HepG2 (cell line): ENCODE measurements at regions not wholly inside any gene's neighbourhood (a gene's known extent, or its start where the extent isn't known, plus 50 kb on each side); places are given as distances from the start of the nearest gene placed in this dataset.

Source experiments
- ATAC-seq: fragments of 200-7000 bp; cut with Tn5 transposase; 3 replicates; pipeline ENCODE4 v1.9.1; 2020; ENCODE audit warnings: mild to moderate bottlenecking, moderate library complexity
- BruUV-seq: library from RNA; stranded (reverse); fragments of 400-500 nt; replicated peaks from 2 replicates; lab custom pipeline; 2021; lab: Mats Ljungman, UMichigan
- CTCF ChIA-PET: fragments of 300-600 bp; formaldehyde crosslinking; extraction: SDS; loops from one replicate; lab custom pipeline; 2021; ENCODE audit warnings: low total read pairs, inconsistent platforms, low intra/inter-chr PET ratio; lab: Yijun Ruan, JAX
- POLR2A ChIA-PET: fragments of 350-600 bp; sonication (Branson Sonifier 250); formaldehyde crosslinking; loops from one replicate; lab custom pipeline; 2020; ENCODE audit warnings: antibody characterized with exemption, inconsistent platforms; lab: Yijun Ruan, JAX
- DNase-seq: peaks from one replicate; pipeline ENCODE4 v3.0.0-alpha.2; 2015; ENCODE audit warnings: low spot score
- FAIRE-seq: peaks from 3 replicates; lab custom pipeline; 2011; peaks lifted over from hg19 to GRCh38; lab: Jason Lieb, UNC
- H2AFZ ChIP-seq: one replicate; pipeline ENCODE4 v1.6.1; 2011; ENCODE audit warnings: low read length, inconsistent platforms
- H3K27ac ChIP-seq: fragments of 300-600 bp; 3 replicates; pipeline ENCODE4 v1.8.0; 2011; ENCODE audit warnings: mixed run types, mild to moderate bottlenecking, mixed read lengths, low read length, inconsistent platforms; ENCODE audit not compliant: insufficient read depth; ENCODE audit errors: extremely low read length
- H3K27me3 ChIP-seq, 2 experiments: fragments of 200-600 bp in 1 of 2; 2 replicates in 1 of 2; 3 replicates in 1 of 2; pipeline versions ENCODE4 v1.6.0 to v1.8.0; 2011; ENCODE audit warnings: low read length in 2 of 2, mild to moderate bottlenecking in 2 of 2, moderate library complexity in 2 of 2, inconsistent platforms in 1 of 2; ENCODE audit not compliant: insufficient read depth in 2 of 2, control insufficient read depth in 1 of 2
- H3K36me3 ChIP-seq, 2 experiments: fragments of 200-600 bp in 1 of 2; replicated peaks in 1 of 2; 2 replicates in 1 of 2; 3 replicates in 1 of 2; pipeline versions ENCODE4 v1.5.1 to v1.8.0; 2011; ENCODE audit warnings: low read length in 2 of 2, inconsistent platforms in 1 of 2; ENCODE audit not compliant: insufficient read depth in 2 of 2, control insufficient read depth in 1 of 2
- H3K4me1 ChIP-seq: 2 replicates; pipeline ENCODE4 v1.5.1; 2012; ENCODE audit warnings: low read length, inconsistent platforms; ENCODE audit not compliant: insufficient read depth
- H3K4me2 ChIP-seq: 2 replicates; pipeline ENCODE4 v1.6.0; 2011; ENCODE audit warnings: low read depth, low read length, inconsistent platforms
- H3K4me3 ChIP-seq, 3 experiments: fragments of 200-600 bp in 1 of 3; sonication (generic), shearing (Covaris generic) in 1 of 3; replicated peaks in 1 of 3; 2 replicates each; pipeline ENCODE4 v1.5.1; 2011 to 2016; ENCODE audit warnings: low read length in 3 of 3, inconsistent platforms in 2 of 3, low read depth in 2 of 3, mild to moderate bottlenecking in 2 of 3, control low read depth in 1 of 3, mixed read lengths in 1 of 3; ENCODE audit not compliant: insufficient read depth in 1 of 3
- H3K79me2 ChIP-seq: one replicate; pipeline ENCODE4 v1.6.1; 2011; ENCODE audit warnings: low read length, inconsistent platforms; ENCODE audit not compliant: insufficient read depth
- H3K9ac ChIP-seq: 2 replicates; pipeline ENCODE4 v1.6.0; 2011; ENCODE audit warnings: mild to moderate bottlenecking, low read depth, low read length, inconsistent platforms; ENCODE audit not compliant: insufficient read depth
- H3K9me3 ChIP-seq: 2 replicates; pipeline ENCODE4 v1.5.1; 2012; ENCODE audit warnings: mild to moderate bottlenecking, low read length
- H4K20me1 ChIP-seq: 2 replicates; pipeline ENCODE4 v1.6.0; 2011; ENCODE audit warnings: inconsistent platforms, mild to moderate bottlenecking, low read length, moderate library complexity; ENCODE audit not compliant: insufficient read depth
- CSRNP1 ChIP-seq: sonication (generic); formaldehyde crosslinking; IDR thresholded peaks from 2 replicates; pipeline ENCODE4 v1.8.1; 2023; ENCODE audit warnings: mild to moderate bottlenecking, missing genetic modification reagents
- FIP1L1 ChIP-seq: fragments of 200-400 bp; formaldehyde crosslinking; IDR thresholded peaks from 2 replicates; pipeline ENCODE4 v1.6.1; 2018; ENCODE audit warnings: low read depth, mild to moderate bottlenecking, low read length, moderate library complexity, borderline replicate concordance; ENCODE audit not compliant: insufficient read depth
- KDM5A ChIP-seq: fragments of 200-600 bp; sonication (generic); IDR thresholded peaks from 2 replicates; pipeline ENCODE4 v1.7.0; 2018; ENCODE audit warnings: antibody characterized with exemption, mild to moderate bottlenecking, low read length, borderline replicate concordance
- PHF8 ChIP-seq: sonication (generic); formaldehyde crosslinking; IDR thresholded peaks from 2 replicates; pipeline ENCODE4 v1.5.0; 2020; ENCODE audit warnings: missing genetic modification reagents
- TRAFD1 ChIP-seq: sonication (generic); formaldehyde crosslinking; IDR thresholded peaks from 2 replicates; pipeline ENCODE4 v1.5.1; 2020; ENCODE audit warnings: missing genetic modification reagents, mild to moderate bottlenecking, borderline replicate concordance
- ZBTB20 ChIP-seq: sonication (generic); formaldehyde crosslinking; IDR thresholded peaks from 2 replicates; pipeline ENCODE4 v1.8.1; 2023; ENCODE audit warnings: missing genetic modification reagents, low read depth, mild to moderate bottlenecking, borderline replicate concordance
- ZNF775 ChIP-seq: sonication (generic); formaldehyde crosslinking; IDR thresholded peaks from 2 replicates; pipeline ENCODE4 v1.4.0; 2020; ENCODE audit warnings: missing genetic modification reagents, mild to moderate bottlenecking, moderate library complexity, borderline replicate concordance
- ZNF790 ChIP-seq: sonication (generic); formaldehyde crosslinking; IDR thresholded peaks from 2 replicates; pipeline ENCODE4 v1.8.0; 2022; ENCODE audit warnings: missing genetic modification reagents, mild to moderate bottlenecking, borderline replicate concordance
- in situ Hi-C: cut with HindIII; loops from 2 replicates; pipeline ENCODE4 v1.10.0; 2017; ENCODE audit warnings: low pct_unique_long_range_greater_than_20kb; ENCODE audit not compliant: extremely low pct_ligation_motif_present
- intact Hi-C: fragments of 100-400 bp; cut with micrococcal nuclease; formaldehyde crosslinking; loops from one replicate; pipeline ENCODE4 v1.10.0; 2022; ENCODE audit not compliant: unreplicated experiment
- TF ChIP-seq, protein P1 (sequence below): sonication (generic); formaldehyde crosslinking; IDR thresholded peaks from 2 replicates; pipeline ENCODE4 v1.4.0; 2020; ENCODE audit warnings: missing genetic modification reagents
- TF ChIP-seq, protein P2 (sequence below): sonication (generic); formaldehyde crosslinking; IDR thresholded peaks from 2 replicates; pipeline ENCODE4 v1.5.0; 2020; ENCODE audit warnings: missing genetic modification reagents
- TF ChIP-seq, protein P3 (sequence below): sonication (generic); formaldehyde crosslinking; IDR thresholded peaks from 2 replicates; pipeline ENCODE4 v1.4.0; 2020; ENCODE audit warnings: missing genetic modification reagents, borderline replicate concordance
- TF ChIP-seq, protein P4 (sequence below): sonication (generic); formaldehyde crosslinking; IDR thresholded peaks from 2 replicates; pipeline ENCODE4 v1.5.0; 2020; ENCODE audit warnings: missing genetic modification reagents, mild to moderate bottlenecking, borderline replicate concordance
- TF ChIP-seq, protein P5 (sequence below): sonication (generic); formaldehyde crosslinking; conservative IDR thresholded peaks from 2 replicates; pipeline ENCODE4 v1.8.0; 2022; ENCODE audit warnings: missing genetic modification reagents

DNA sequence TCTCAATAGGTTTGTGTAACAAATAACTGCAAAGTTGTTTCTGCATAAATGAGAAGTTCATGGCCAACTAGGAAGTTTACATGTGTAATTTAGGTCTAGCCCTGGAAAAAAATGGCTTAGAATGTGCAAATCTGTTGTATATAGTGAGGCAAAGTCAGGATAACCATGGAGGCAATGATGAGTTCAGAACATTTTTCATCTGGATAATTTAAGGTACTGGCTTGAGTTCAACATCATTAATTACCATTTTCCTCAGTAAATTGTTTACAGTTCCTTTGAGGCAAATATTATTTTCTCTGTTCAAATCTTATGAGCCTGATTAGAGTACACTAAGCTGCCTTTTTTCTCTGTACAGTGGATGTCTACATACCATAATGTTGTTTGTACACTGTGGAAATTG, 1259.0 kb upstream of the NUDT12 start:
- Histone ChIP-seq H3K4me2 (no peak overlapping the region), H3K4me1 (no peaks in the 10 kb centered on the region), H3K27ac (no peak overlapping the region), H3K36me3 (no peaks in the 10 kb centered on the region), H3K27me3 (no peaks in the 10 kb centered on the region), H3K9ac (no peak overlapping the region), H2AFZ (no peak overlapping the region), H4K20me1 (no peaks in the 10 kb centered on the region), H3K79me2 (no peaks in the 10 kb centered on the region), H3K9me3 (no peaks in the 10 kb centered on the region), H3K4me3 (no peak overlapping the region)
- ATAC-seq = no peak
- FAIRE-seq = no peak
- ChIA-PET POLR2A (no interaction called here), CTCF (no interaction called here)
- DNase-seq = no peak
- intact Hi-C loops = no loop called here
- no TSS peak for BruUV-seq
- in situ Hi-C loops = no loop called here
- TF ChIP-seq, protein P1, sequence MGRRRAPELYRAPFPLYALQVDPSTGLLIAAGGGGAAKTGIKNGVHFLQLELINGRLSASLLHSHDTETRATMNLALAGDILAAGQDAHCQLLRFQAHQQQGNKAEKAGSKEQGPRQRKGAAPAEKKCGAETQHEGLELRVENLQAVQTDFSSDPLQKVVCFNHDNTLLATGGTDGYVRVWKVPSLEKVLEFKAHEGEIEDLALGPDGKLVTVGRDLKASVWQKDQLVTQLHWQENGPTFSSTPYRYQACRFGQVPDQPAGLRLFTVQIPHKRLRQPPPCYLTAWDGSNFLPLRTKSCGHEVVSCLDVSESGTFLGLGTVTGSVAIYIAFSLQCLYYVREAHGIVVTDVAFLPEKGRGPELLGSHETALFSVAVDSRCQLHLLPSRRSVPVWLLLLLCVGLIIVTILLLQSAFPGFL (CRISPR knock-in tag) = no peak
- TF ChIP-seq ZNF775 (CRISPR knock-in tag) = no peak
- TF ChIP-seq, protein P2, sequence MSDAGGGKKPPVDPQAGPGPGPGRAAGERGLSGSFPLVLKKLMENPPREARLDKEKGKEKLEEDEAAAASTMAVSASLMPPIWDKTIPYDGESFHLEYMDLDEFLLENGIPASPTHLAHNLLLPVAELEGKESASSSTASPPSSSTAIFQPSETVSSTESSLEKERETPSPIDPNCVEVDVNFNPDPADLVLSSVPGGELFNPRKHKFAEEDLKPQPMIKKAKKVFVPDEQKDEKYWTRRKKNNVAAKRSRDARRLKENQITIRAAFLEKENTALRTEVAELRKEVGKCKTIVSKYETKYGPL (CRISPR knock-in tag) = no peak
- no peak for TF ChIP-seq FIP1L1
- TF ChIP-seq CSRNP1 (CRISPR knock-in tag) = no peak
- TF ChIP-seq KDM5A = no peak
- no peak for TF ChIP-seq ZBTB20 (CRISPR knock-in tag)
- TF ChIP-seq, protein P3, sequence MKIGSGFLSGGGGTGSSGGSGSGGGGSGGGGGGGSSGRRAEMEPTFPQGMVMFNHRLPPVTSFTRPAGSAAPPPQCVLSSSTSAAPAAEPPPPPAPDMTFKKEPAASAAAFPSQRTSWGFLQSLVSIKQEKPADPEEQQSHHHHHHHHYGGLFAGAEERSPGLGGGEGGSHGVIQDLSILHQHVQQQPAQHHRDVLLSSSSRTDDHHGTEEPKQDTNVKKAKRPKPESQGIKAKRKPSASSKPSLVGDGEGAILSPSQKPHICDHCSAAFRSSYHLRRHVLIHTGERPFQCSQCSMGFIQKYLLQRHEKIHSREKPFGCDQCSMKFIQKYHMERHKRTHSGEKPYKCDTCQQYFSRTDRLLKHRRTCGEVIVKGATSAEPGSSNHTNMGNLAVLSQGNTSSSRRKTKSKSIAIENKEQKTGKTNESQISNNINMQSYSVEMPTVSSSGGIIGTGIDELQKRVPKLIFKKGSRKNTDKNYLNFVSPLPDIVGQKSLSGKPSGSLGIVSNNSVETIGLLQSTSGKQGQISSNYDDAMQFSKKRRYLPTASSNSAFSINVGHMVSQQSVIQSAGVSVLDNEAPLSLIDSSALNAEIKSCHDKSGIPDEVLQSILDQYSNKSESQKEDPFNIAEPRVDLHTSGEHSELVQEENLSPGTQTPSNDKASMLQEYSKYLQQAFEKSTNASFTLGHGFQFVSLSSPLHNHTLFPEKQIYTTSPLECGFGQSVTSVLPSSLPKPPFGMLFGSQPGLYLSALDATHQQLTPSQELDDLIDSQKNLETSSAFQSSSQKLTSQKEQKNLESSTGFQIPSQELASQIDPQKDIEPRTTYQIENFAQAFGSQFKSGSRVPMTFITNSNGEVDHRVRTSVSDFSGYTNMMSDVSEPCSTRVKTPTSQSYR (CRISPR knock-in tag) = no peak
- TF ChIP-seq, protein P4, sequence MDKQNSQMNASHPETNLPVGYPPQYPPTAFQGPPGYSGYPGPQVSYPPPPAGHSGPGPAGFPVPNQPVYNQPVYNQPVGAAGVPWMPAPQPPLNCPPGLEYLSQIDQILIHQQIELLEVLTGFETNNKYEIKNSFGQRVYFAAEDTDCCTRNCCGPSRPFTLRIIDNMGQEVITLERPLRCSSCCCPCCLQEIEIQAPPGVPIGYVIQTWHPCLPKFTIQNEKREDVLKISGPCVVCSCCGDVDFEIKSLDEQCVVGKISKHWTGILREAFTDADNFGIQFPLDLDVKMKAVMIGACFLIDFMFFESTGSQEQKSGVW (CRISPR knock-in tag) = no peak
- TF ChIP-seq PHF8 (CRISPR knock-in tag) = no peak
- no peak for TF ChIP-seq TRAFD1 (CRISPR knock-in tag)
- no peak for TF ChIP-seq ZNF790 (CRISPR knock-in tag)
- TF ChIP-seq, protein P5, sequence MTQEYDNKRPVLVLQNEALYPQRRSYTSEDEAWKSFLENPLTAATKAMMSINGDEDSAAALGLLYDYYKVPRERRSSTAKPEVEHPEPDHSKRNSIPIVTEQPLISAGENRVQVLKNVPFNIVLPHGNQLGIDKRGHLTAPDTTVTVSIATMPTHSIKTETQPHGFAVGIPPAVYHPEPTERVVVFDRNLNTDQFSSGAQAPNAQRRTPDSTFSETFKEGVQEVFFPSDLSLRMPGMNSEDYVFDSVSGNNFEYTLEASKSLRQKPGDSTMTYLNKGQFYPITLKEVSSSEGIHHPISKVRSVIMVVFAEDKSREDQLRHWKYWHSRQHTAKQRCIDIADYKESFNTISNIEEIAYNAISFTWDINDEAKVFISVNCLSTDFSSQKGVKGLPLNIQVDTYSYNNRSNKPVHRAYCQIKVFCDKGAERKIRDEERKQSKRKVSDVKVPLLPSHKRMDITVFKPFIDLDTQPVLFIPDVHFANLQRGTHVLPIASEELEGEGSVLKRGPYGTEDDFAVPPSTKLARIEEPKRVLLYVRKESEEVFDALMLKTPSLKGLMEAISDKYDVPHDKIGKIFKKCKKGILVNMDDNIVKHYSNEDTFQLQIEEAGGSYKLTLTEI (CRISPR knock-in tag) = no peak
